PC-3 (cell line): ENCODE measurements at regions not wholly inside any gene's neighbourhood (a gene's known extent, or its start where the extent isn't known, plus 50 kb on each side); places are given as distances from the start of the nearest gene placed in this dataset.

Experiments used
- ATAC-seq: fragments of 200-7000 bp; cut with Tn5 transposase; 2 replicates; pipeline ENCODE4 v1.9.1; 2020; ENCODE audit warnings: mild to moderate bottlenecking, moderate library complexity
- BruUV-seq: library from RNA; stranded (reverse); fragments of 400-500 nt; replicated peaks from 2 replicates; lab custom pipeline; 2021; lab: Mats Ljungman, UMichigan
- CTCF ChIA-PET: fragments of 300-600 bp; sonication (Branson Sonifier 250); formaldehyde crosslinking; loops from one replicate; lab custom pipeline; 2022; ENCODE audit warnings: antibody characterized with exemption; lab: Charles Lee
- POLR2A ChIA-PET: fragments of 300-600 bp; sonication (Branson Sonifier 250); formaldehyde crosslinking; loops from one replicate; lab custom pipeline; 2022; ENCODE audit warnings: antibody characterized with exemption; ENCODE audit not compliant: unreplicated experiment; lab: Charles Lee
- DNase-seq: peaks from one replicate; pipeline ENCODE4 v3.0.0-alpha.2; 2015
- H2AFZ ChIP-seq: fragments of 300-600 bp; sonication (generic); 2 replicates; pipeline ENCODE4 v1.6.0; 2016; ENCODE audit warnings: antibody characterized with exemption, low read length
- H3F3A ChIP-seq: fragments of 300-600 bp; sonication (generic); one replicate; pipeline ENCODE4 v1.6.0; 2017; ENCODE audit warnings: antibody characterized with exemption, low read length, control low read depth, mild to moderate bottlenecking; ENCODE audit not compliant: unreplicated experiment
- H3K27ac ChIP-seq: fragments of 300-600 bp; sonication (generic); 2 replicates; pipeline ENCODE4 v1.5.1; 2016; ENCODE audit warnings: mild to moderate bottlenecking, low read length
- H3K27me3 ChIP-seq: fragments of 300-600 bp; sonication (generic); 2 replicates; pipeline ENCODE4 v1.6.1; 2016; ENCODE audit warnings: low read length, mixed read lengths
- H3K36me3 ChIP-seq: fragments of 300-600 bp; sonication (generic); 2 replicates; pipeline ENCODE4 v1.6.1; 2016; ENCODE audit warnings: low read depth, mixed run types, low read length, mixed read lengths
- H3K4me1 ChIP-seq: fragments of 300-600 bp; sonication (generic); 2 replicates; pipeline ENCODE4 v1.5.1; 2016; ENCODE audit warnings: low read length; ENCODE audit not compliant: insufficient read depth
- H3K4me2 ChIP-seq: fragments of 300-600 bp; sonication (generic); 2 replicates; pipeline ENCODE4 v1.6.0; 2016; ENCODE audit warnings: low read length
- H3K4me3 ChIP-seq: fragments of 300-600 bp; sonication (generic); 2 replicates; pipeline ENCODE4 v1.5.1; 2016; ENCODE audit warnings: mild to moderate bottlenecking, low read length, mixed read lengths
- H3K79me2 ChIP-seq: fragments of 300-600 bp; sonication (generic); 2 replicates; pipeline ENCODE4 v1.6.1; 2017; ENCODE audit warnings: low read length, mixed read lengths
- H3K9ac ChIP-seq: fragments of 300-600 bp; sonication (generic); 2 replicates; pipeline ENCODE4 v1.6.0; 2016; ENCODE audit warnings: mild to moderate bottlenecking, low read length
- H3K9me2 ChIP-seq: fragments of 300-600 bp; sonication (generic); replicated peaks from 2 replicates; pipeline ENCODE4 v1.6.1; 2016; ENCODE audit warnings: mixed run types, low read length, mixed read lengths
- H3K9me3 ChIP-seq: fragments of 300-600 bp; sonication (generic); 2 replicates; pipeline ENCODE4 v1.6.1; 2016; ENCODE audit warnings: low read length, mixed read lengths
- H4K20me1 ChIP-seq: fragments of 300-600 bp; sonication (generic); 2 replicates; pipeline ENCODE4 v1.6.1; 2016; ENCODE audit warnings: low read length, mixed read lengths
- EZH2 ChIP-seq: fragments of 300-600 bp; sonication (generic); IDR thresholded peaks from one replicate; pipeline ENCODE4 v1.6.1; 2017; ENCODE audit warnings: antibody characterized with exemption, mild to moderate bottlenecking, low read length; ENCODE audit not compliant: unreplicated experiment
- EZH2phosphoT487 ChIP-seq: fragments of 300-600 bp; sonication (generic); IDR thresholded peaks from 2 replicates; pipeline ENCODE4 v1.6.1; 2018; ENCODE audit warnings: mild to moderate bottlenecking, antibody characterized with exemption, low read length, borderline replicate concordance
- intact Hi-C: fragments of 100-400 bp; cut with micrococcal nuclease; formaldehyde crosslinking; loops from 2 replicates; pipeline ENCODE4 v1.9.0; 2023
- TF ChIP-seq, protein P1 (sequence below): fragments of 300-600 bp; sonication (generic); conservative IDR thresholded peaks from 2 replicates; pipeline ENCODE4 v1.5.1; 2017; ENCODE audit warnings: antibody characterized with exemption, low read depth, mild to moderate bottlenecking, low read length

DNA sequence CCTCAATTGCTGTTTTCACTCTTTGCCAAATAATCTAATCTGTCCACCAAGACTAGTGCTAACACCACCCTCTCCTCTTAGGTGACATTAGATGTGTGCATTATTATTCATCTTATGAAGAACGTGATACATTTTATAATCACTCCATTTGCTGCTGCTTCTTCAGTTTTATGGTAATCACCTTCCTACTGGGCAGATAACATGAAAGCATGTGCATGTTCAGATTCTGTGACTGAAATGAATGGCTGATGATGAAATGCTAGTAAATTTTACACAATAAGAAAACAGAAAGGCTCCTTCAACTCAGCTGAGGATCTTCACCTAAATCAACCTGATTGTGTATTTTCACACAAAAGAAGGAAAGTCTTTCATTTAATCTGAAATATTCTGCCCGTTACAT is 577.6 kb downstream of the CSNK1G3 start:
- Histone ChIP-seq H3K79me2 (no peaks in the 10 kb centered on the region), H3K4me2 (no peak overlapping the region), H3K27me3 (no peaks in the 10 kb centered on the region), H3K9me3 (no peaks in the 10 kb centered on the region), H3K4me3 (no peak overlapping the region), H4K20me1 (no peaks in the 10 kb centered on the region), H3K9me2 (no peaks in the 10 kb centered on the region), H3K27ac (no peak overlapping the region), H3K4me1 (peaks cover 8% of the 10 kb centered on the region), H2AFZ (no peak overlapping the region), H3F3A (no peaks in the 10 kb centered on the region), H3K36me3 (no peaks in the 10 kb centered on the region), H3K9ac (no peak overlapping the region)
- TF ChIP-seq EZH2 (no peak), EZH2phosphoT487 (no peak)
- TF ChIP-seq, protein P1, sequence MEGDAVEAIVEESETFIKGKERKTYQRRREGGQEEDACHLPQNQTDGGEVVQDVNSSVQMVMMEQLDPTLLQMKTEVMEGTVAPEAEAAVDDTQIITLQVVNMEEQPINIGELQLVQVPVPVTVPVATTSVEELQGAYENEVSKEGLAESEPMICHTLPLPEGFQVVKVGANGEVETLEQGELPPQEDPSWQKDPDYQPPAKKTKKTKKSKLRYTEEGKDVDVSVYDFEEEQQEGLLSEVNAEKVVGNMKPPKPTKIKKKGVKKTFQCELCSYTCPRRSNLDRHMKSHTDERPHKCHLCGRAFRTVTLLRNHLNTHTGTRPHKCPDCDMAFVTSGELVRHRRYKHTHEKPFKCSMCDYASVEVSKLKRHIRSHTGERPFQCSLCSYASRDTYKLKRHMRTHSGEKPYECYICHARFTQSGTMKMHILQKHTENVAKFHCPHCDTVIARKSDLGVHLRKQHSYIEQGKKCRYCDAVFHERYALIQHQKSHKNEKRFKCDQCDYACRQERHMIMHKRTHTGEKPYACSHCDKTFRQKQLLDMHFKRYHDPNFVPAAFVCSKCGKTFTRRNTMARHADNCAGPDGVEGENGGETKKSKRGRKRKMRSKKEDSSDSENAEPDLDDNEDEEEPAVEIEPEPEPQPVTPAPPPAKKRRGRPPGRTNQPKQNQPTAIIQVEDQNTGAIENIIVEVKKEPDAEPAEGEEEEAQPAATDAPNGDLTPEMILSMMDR: no peak
- DNase-seq (no peak), ATAC-seq (no peak)
- intact Hi-C loops: no loop called here
- no TSS peak for BruUV-seq
- ChIA-PET CTCF (no interaction called here), POLR2A (no interaction called here)

GRCh38 chr5:124088289-124089032 is 576.5 kb downstream of the CSNK1G3 start:
- no peak overlapping the region for H3K9ac ChIP-seq
- DNase-seq: no peak
- H2AFZ ChIP-seq: no peak overlapping the region
- no peak overlapping the region for H3K4me2 ChIP-seq
- no peak overlapping the region for H3K4me3 ChIP-seq
- no peak for ATAC-seq
- peaks cover 8% of the 10 kb centered on the region for H3K4me1 ChIP-seq
- CTCF ChIA-PET: no interaction called here
- intact Hi-C loops: no loop called here
- H4K20me1 ChIP-seq: no peaks in the 10 kb centered on the region
- TF ChIP-seq EZH2: no peak
- TF ChIP-seq, protein P1: no peak
- no peak for TF ChIP-seq EZH2phosphoT487
- no peaks in the 10 kb centered on the region for H3K9me3 ChIP-seq
- H3K27ac ChIP-seq: no peak overlapping the region
- no peaks in the 10 kb centered on the region for H3K9me2 ChIP-seq
- no peaks in the 10 kb centered on the region for H3F3A ChIP-seq
- H3K36me3 ChIP-seq: no peaks in the 10 kb centered on the region
- no peaks in the 10 kb centered on the region for H3K27me3 ChIP-seq
- no peaks in the 10 kb centered on the region for H3K79me2 ChIP-seq
- BruUV-seq: no TSS peak
- POLR2A ChIA-PET: no interaction called here

GRCh38 chr5:124087752-124088151 is 575.8 kb downstream of the CSNK1G3 start:
- Histone ChIP-seq H3K4me3 (no peak overlapping the region), H3K9me3 (no peaks in the 10 kb centered on the region), H3K36me3 (no peaks in the 10 kb centered on the region), H3K9ac (no peak overlapping the region), H2AFZ (no peak overlapping the region), H4K20me1 (no peaks in the 10 kb centered on the region), H3K9me2 (no peaks in the 10 kb centered on the region), H3K27me3 (no peaks in the 10 kb centered on the region), H3K79me2 (no peaks in the 10 kb centered on the region), H3K27ac (no peak overlapping the region), H3F3A (no peaks in the 10 kb centered on the region), H3K4me2 (no peak overlapping the region), H3K4me1 (peaks cover 8% of the 10 kb centered on the region)
- no peak for ATAC-seq
- no peak for DNase-seq
- TF ChIP-seq EZH2: no peak
- no peak for TF ChIP-seq EZH2phosphoT487
- TF ChIP-seq, protein P1: no peak
- ChIA-PET POLR2A (no interaction called here), CTCF (no interaction called here)
- no TSS peak for BruUV-seq
- intact Hi-C loops: no loop called here
